Lower lobe of right lung (tissue), 2 donors: ENCODE measurements at regions not wholly inside any gene's neighbourhood (a gene's known extent, or its start where the extent isn't known, plus 50 kb on each side); places are given as distances from the start of the nearest gene placed in this dataset.

Experiments
- ATAC-seq, 2 donors: fragments of 200-7000 bp; cut with Tn5 transposase; one replicate each; pipeline ENCODE4 v1.9.1; 2020 to 2022; ENCODE audit warnings: mild to moderate bottlenecking in 2 of 2, moderate library complexity in 2 of 2
- DNase-seq: peaks from one replicate; pipeline ENCODE4 v3.0.0-alpha.2; 2020
- H3K27ac ChIP-seq: fragments of 200-600 bp; one replicate; pipeline ENCODE4 v1.8.0; 2022
- H3K27me3 ChIP-seq: fragments of 200-600 bp; one replicate; pipeline ENCODE4 v1.8.0; 2022; ENCODE audit warnings: low read depth
- H3K36me3 ChIP-seq: fragments of 200-600 bp; one replicate; pipeline ENCODE4 v1.8.0; 2022; ENCODE audit warnings: mild to moderate bottlenecking
- H3K4me1 ChIP-seq: fragments of 200-600 bp; one replicate; pipeline ENCODE4 v1.8.0; 2022
- H3K4me3 ChIP-seq: fragments of 200-600 bp; one replicate; pipeline ENCODE4 v1.8.0; 2022; ENCODE audit warnings: mild to moderate bottlenecking
- H3K9me3 ChIP-seq: fragments of 200-600 bp; one replicate; pipeline ENCODE4 v1.8.0; 2022
- intact Hi-C: fragments of 100-400 bp; cut with DNase I; formaldehyde crosslinking; loops from one replicate; pipeline ENCODE4 v1.11.0; 2022
- TF ChIP-seq, protein P1 (sequence below): fragments of 200-600 bp; IDR thresholded peaks from one replicate; pipeline ENCODE4 v1.8.0; 2022; ENCODE audit warnings: antibody characterized with exemption, mild to moderate bottlenecking
- donor health status: DM: no; HTN: yes; CAD: no; lungs with severe emphysema.

DNA sequence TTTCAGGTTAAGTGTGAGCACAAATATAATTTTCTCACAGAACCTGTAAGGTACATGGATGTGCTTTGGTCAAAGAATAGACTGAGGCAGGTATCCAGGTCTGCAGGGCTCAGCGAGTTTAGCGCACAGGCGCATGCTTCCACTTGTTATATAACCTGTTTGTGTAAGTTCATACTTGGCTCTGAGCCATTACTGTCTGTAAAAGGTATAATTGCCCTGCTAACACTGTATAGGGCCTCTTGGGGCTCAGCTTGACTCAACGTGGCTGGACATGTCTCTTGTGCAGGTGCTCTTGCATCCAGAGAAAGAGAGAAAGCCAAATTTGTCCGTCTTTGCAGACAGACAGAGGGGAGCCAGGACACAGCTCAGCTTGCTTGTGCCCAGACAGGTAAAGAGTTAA, 759.6 kb downstream of the MTRR start:
- DNase-seq (no peak), ATAC-seq (no peak)
- intact Hi-C loops, result no loop called here
- H3K36me3 ChIP-seq, result no peaks in the 10 kb centered on the region
- no peak overlapping the region for H3K27ac ChIP-seq
- H3K27me3 ChIP-seq, result no peaks in the 10 kb centered on the region
- H3K4me3 ChIP-seq, result no peak overlapping the region
- H3K9me3 ChIP-seq, result no peaks in the 10 kb centered on the region
- H3K4me1 ChIP-seq, result no peaks in the 10 kb centered on the region
- TF ChIP-seq, protein P1, sequence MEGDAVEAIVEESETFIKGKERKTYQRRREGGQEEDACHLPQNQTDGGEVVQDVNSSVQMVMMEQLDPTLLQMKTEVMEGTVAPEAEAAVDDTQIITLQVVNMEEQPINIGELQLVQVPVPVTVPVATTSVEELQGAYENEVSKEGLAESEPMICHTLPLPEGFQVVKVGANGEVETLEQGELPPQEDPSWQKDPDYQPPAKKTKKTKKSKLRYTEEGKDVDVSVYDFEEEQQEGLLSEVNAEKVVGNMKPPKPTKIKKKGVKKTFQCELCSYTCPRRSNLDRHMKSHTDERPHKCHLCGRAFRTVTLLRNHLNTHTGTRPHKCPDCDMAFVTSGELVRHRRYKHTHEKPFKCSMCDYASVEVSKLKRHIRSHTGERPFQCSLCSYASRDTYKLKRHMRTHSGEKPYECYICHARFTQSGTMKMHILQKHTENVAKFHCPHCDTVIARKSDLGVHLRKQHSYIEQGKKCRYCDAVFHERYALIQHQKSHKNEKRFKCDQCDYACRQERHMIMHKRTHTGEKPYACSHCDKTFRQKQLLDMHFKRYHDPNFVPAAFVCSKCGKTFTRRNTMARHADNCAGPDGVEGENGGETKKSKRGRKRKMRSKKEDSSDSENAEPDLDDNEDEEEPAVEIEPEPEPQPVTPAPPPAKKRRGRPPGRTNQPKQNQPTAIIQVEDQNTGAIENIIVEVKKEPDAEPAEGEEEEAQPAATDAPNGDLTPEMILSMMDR, result no peak

DNA sequence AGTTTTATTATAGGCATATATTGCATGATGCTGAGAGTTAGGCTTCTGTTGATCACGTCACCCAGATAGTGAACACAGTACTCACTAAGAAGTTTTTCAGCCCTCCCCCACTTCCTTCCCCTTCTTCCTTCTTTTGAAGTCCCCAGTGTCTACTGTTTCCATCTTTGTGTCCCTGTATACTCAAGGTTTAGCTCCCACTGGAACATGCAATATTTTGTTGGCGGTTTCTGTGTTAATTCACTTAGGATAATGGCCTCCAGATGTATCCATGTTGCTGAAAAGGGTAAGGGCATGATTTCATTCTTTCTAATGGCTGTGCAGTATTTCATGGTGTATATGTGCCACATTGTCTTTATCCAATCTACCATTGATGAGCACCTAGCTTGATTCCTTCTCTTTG, 764.3 kb downstream of the MTRR start:
- Histone ChIP-seq H3K27ac (no peak overlapping the region), H3K27me3 (no peaks in the 10 kb centered on the region), H3K9me3 (no peaks in the 10 kb centered on the region), H3K4me1 (no peaks in the 10 kb centered on the region), H3K4me3 (no peak overlapping the region), H3K36me3 (no peaks in the 10 kb centered on the region)
- DNase-seq, result no peak
- TF ChIP-seq, protein P1, result no peak
- intact Hi-C loops, result no loop called here
- no peak for ATAC-seq

DNA sequence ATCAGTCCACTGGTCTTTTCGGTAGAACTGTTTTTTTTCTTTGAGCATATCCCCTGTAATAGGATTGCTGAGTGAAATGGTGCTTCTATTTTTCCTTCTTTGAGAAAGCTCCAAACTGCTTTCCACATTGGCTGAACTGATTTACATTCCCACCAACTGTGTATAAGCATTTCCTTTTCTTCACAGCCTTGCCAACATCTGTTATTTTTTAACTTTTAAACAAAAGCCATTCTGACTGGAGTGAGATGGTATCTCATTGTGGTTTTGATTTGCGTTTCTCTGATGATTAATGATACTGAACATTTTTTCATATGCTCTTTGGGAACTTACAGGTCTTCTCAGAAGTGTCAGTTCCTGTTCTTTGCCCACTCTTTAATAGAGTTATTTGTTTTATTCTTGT, 764.7 kb downstream of the MTRR start:
- H3K27me3 ChIP-seq, result no peaks in the 10 kb centered on the region
- intact Hi-C loops, result no loop called here
- no peaks in the 10 kb centered on the region for H3K36me3 ChIP-seq
- H3K4me3 ChIP-seq, result no peak overlapping the region
- DNase-seq (no peak), ATAC-seq (no peak)
- TF ChIP-seq, protein P1, result no peak
- no peak overlapping the region for H3K27ac ChIP-seq
- H3K9me3 ChIP-seq, result no peaks in the 10 kb centered on the region
- H3K4me1 ChIP-seq, result no peaks in the 10 kb centered on the region

DNA sequence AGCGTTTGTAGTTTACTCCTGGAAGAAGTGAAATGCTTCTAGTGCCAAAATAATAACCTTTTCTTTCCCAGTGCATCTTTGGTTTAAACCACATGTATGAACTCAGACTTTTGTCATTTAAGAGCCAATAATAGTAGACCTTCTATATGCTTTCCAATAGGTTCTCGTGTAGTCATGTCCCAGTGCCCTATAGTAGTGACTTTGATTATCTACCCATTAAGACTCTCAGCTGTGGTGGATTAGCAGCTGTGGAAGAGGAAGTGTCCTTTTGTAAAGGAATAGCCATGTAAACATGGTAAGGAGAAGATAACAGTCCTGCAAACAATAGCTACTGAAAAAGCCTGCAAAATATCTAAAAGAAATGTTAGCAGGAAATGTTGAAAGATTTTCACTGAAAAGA, 765.3 kb downstream of the MTRR start:
- H3K27me3 ChIP-seq, result no peaks in the 10 kb centered on the region
- H3K4me1 ChIP-seq, result no peaks in the 10 kb centered on the region
- H3K9me3 ChIP-seq, result no peaks in the 10 kb centered on the region
- no peak overlapping the region for H3K27ac ChIP-seq
- ATAC-seq (no peak), DNase-seq (no peak)
- intact Hi-C loops, result no loop called here
- no peaks in the 10 kb centered on the region for H3K36me3 ChIP-seq
- H3K4me3 ChIP-seq, result no peak overlapping the region
- TF ChIP-seq, protein P1, result no peak

DNA sequence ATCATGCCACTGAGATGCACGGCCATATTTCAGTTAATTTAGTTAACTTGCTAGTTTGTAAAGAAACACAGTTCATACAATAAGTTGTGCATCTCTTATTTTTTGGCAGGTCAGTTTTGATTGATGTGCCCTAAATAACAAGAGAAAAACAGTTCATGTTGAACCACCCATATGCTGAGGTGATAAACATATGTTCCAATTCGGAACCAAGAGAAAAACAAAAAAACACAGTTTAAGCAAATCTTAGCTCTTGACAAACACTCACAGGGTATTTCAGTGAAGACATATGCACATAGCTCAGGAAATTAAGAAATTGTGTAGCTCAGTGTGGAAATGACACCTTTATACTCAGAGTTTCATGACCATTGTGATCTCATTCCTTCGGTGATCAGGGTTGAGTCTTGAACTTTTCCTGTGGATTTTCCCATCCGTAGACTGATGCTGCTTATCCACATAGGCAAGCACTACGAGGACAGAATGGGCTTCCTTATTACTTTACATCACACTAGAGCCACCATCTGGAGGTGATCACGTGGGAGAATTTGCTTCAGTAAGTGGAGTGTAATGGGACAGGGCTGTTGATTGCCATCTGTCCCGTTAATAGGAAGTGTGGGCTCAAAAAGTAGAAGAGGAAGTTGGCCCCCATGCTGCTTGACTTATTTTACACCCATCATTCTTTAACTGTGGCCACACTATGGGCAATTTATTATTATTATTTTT, 773.0 kb downstream of the MTRR start:
- Histone ChIP-seq H3K9me3 (no peaks in the 10 kb centered on the region), H3K36me3 (no peaks in the 10 kb centered on the region), H3K27me3 (no peaks in the 10 kb centered on the region), H3K4me3 (no peak overlapping the region), H3K4me1 (no peaks in the 10 kb centered on the region), H3K27ac (no peak overlapping the region)
- ATAC-seq, result no peak
- intact Hi-C loops, result no loop called here
- TF ChIP-seq, protein P1, result no peak
- no peak for DNase-seq
